ENCODE measurements at regions not wholly inside any gene's neighbourhood (a gene's known extent, or its start where the extent isn't known, plus 50 kb on each side); places are given as distances from the start of the nearest gene placed in this dataset.

GRCh38 chr11:93935826-93936225, 85.3 kb upstream of the HEPHL1 start:
- no peak for DNase-seq (ENCODE audit: low read depth, low spot score)
- H3K4me3 ChIP-seq (ENCODE audit: low read depth, low read length) = no peak overlapping the region
- ChIA-PET CTCF (interaction anchor here (2.1 kb wide), 1 partner anchor 14 kb away, joined by 16 read pairs; no protein-coding TSS in a partner anchor), POLR2A (no interaction called here)
- TF ChIP-seq CTCF (IDR thresholded peaks at IDR 0.05; ENCODE audit: insufficient read depth, low read length, missing control alignments) = no peak

GRCh38 chr11:93936460-93936859, 84.7 kb upstream of the HEPHL1 start:
- DNase-seq (ENCODE audit: low read depth, low spot score) = no peak
- TF ChIP-seq CTCF (IDR thresholded peaks at IDR 0.05; ENCODE audit: insufficient read depth, low read length, missing control alignments) = no peak
- POLR2A ChIA-PET = no interaction called here
- CTCF ChIA-PET = interaction anchor here (2.1 kb wide), 1 partner anchor 15 kb away, joined by 16 read pairs; no protein-coding TSS in a partner anchor
- H3K4me3 ChIP-seq (ENCODE audit: low read depth, low read length) = no peak overlapping the region

GRCh38 chr11:93939084-93939760, 81.9 kb upstream of the HEPHL1 start:
- ChIA-PET POLR2A (no interaction called here), CTCF (interaction anchor here (0.7 to 5.4 kb wide), 3 partner anchors 17 to 245 kb away, joined by 3 to 28 read pairs (median 3); no protein-coding TSS in a partner anchor)
- DNase-seq (ENCODE audit: low read depth, low spot score) = no peak

GRCh38 chr11:93940395-93940794, 80.8 kb upstream of the HEPHL1 start:
- no peak overlapping the region for H3K4me3 ChIP-seq (ENCODE audit: low read depth, low read length)
- ChIA-PET POLR2A (no interaction called here), CTCF (interaction anchor here (5.4 kb wide), 1 partner anchor 19 kb away, joined by 28 read pairs; no protein-coding TSS in a partner anchor)
- TF ChIP-seq CTCF (IDR thresholded peaks at IDR 0.05; ENCODE audit: insufficient read depth, low read length, missing control alignments) = no peak
- DNase-seq (ENCODE audit: low read depth, low spot score) = no peak

More at GRCh38 chr11:93939084-93939760, 81.9 kb upstream of the HEPHL1 start:
- no peak overlapping the region for H3K4me3 ChIP-seq (ENCODE audit: low read depth, low read length)
- TF ChIP-seq CTCF (IDR thresholded peaks at IDR 0.05; ENCODE audit: insufficient read depth, low read length, missing control alignments) = no peak

- DNase-seq (ENCODE audit: low read depth, low spot score) = no peak
- ChIA-PET CTCF (interaction anchor here (0.7 to 5.4 kb wide), 5 partner anchors 20 to 661 kb away, joined by 3 to 28 read pairs (median 3); no protein-coding TSS in a partner anchor), POLR2A (no interaction called here)
- H3K4me3 ChIP-seq (ENCODE audit: low read depth, low read length) = no peak overlapping the region
- TF ChIP-seq CTCF (IDR thresholded peaks at IDR 0.05; ENCODE audit: insufficient read depth, low read length, missing control alignments) = no peak
Observed at GRCh38 chr11:93942176-93942575, 79.0 kb upstream of the HEPHL1 start.

GRCh38 chr11:93945596-93945995, 75.6 kb upstream of the HEPHL1 start:
- ChIA-PET POLR2A (no interaction called here), CTCF (no interaction called here)
- no peak overlapping the region for H3K4me3 ChIP-seq (ENCODE audit: low read depth, low read length)
- no peak for DNase-seq (ENCODE audit: low read depth, low spot score)
- TF ChIP-seq CTCF (IDR thresholded peaks at IDR 0.05; ENCODE audit: insufficient read depth, low read length, missing control alignments) = no peak

Data from AG04449 (cell line).